ENCODE measurements at regions not wholly inside any gene's neighbourhood (a gene's known extent, or its start where the extent isn't known, plus 50 kb on each side); places are given as distances from the start of the nearest gene placed in this dataset.

DNA sequence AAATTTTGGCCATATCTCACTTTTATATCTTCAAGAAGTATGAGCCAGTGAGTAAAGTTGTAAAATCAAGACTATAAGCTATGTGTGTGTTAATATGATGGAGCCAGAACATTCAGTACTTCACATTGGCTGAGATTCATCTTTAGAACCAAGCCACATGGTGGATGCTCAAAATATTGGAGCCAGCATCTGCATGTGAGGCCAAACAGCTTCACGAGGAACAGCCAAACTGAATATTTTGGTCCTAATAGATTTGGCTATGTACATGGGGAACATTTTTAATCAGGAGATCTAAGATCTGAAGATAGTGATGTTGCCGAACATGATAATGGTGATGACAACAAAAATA is 1089.8 kb downstream of the TUSC7 start:
- H3K4me3 ChIP-seq (ENCODE audit: low read depth, low read length) = no peak overlapping the region
- TF ChIP-seq POLR2A (IDR thresholded peaks at IDR 0.05; ENCODE audit: extremely low read depth, insufficient read length) (no peak), MAX (IDR thresholded peaks at IDR 0.05; ENCODE audit: low read depth, low read length) (no peak), MYC (IDR thresholded peaks at IDR 0.05; ENCODE audit: low read depth, low read length) (no peak)
- TF ChIP-seq, protein P1, sequence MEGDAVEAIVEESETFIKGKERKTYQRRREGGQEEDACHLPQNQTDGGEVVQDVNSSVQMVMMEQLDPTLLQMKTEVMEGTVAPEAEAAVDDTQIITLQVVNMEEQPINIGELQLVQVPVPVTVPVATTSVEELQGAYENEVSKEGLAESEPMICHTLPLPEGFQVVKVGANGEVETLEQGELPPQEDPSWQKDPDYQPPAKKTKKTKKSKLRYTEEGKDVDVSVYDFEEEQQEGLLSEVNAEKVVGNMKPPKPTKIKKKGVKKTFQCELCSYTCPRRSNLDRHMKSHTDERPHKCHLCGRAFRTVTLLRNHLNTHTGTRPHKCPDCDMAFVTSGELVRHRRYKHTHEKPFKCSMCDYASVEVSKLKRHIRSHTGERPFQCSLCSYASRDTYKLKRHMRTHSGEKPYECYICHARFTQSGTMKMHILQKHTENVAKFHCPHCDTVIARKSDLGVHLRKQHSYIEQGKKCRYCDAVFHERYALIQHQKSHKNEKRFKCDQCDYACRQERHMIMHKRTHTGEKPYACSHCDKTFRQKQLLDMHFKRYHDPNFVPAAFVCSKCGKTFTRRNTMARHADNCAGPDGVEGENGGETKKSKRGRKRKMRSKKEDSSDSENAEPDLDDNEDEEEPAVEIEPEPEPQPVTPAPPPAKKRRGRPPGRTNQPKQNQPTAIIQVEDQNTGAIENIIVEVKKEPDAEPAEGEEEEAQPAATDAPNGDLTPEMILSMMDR (IDR thresholded peaks at IDR 0.05; ENCODE audit: low read depth, low read length) = no peak
- DNase-seq (ENCODE audit: low read depth) = no peak

DNA sequence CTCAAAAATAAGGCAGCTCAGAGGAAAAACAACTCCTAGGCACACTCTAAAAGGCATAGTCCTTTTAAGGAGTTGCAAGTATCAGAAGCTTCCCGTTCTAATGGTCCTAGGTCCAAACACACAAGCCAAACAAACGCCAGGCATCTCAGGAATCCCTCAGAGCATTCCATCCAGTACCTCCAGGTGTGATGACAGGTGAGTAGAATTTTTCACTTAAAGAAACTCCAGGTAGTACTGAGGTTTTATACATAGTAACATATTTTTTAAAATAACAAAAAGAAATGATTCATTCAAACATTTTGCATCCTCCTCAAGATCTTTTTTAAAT is 1092.3 kb downstream of the TUSC7 start:
- TF ChIP-seq POLR2A (IDR thresholded peaks at IDR 0.05; ENCODE audit: extremely low read depth, insufficient read length) (no peak), MYC (IDR thresholded peaks at IDR 0.05; ENCODE audit: low read depth, low read length) (no peak), MAX (IDR thresholded peaks at IDR 0.05; ENCODE audit: low read depth, low read length) (no peak)
- TF ChIP-seq, protein P1 (IDR thresholded peaks at IDR 0.05; ENCODE audit: low read depth, low read length) = no peak
- no peak for DNase-seq (ENCODE audit: low read depth)

GRCh38 chr3:117809186-117810081 is 1099.9 kb downstream of the TUSC7 start:
- DNase-seq (ENCODE audit: low read depth) = no peak
- TF ChIP-seq, protein P1 (IDR thresholded peaks at IDR 0.05; ENCODE audit: low read depth, low read length) = no peak
- TF ChIP-seq MYC (IDR thresholded peaks at IDR 0.05; ENCODE audit: low read depth, low read length) (no peak), MAX (IDR thresholded peaks at IDR 0.05; ENCODE audit: low read depth, low read length) (no peak), POLR2A (IDR thresholded peaks at IDR 0.05; ENCODE audit: extremely low read depth, insufficient read length) (no peak)
- H3K4me3 ChIP-seq (ENCODE audit: low read depth, low read length) = no peak overlapping the region

More for the DNA sequence above, 1092.3 kb downstream of the TUSC7 start:
- no peak overlapping the region for H3K4me3 ChIP-seq (ENCODE audit: low read depth, low read length)

- H3K4me3 ChIP-seq (ENCODE audit: low read depth, low read length) = no peak overlapping the region
- no peak for DNase-seq (ENCODE audit: low read depth)
- TF ChIP-seq, protein P1 (IDR thresholded peaks at IDR 0.05; ENCODE audit: low read depth, low read length) = no peak
- no peak for TF ChIP-seq MAX (IDR thresholded peaks at IDR 0.05; ENCODE audit: low read depth, low read length)
- TF ChIP-seq POLR2A (IDR thresholded peaks at IDR 0.05; ENCODE audit: extremely low read depth, insufficient read length) = no peak
- TF ChIP-seq MYC (IDR thresholded peaks at IDR 0.05; ENCODE audit: low read depth, low read length) = no peak
These were observed 1102.2 kb downstream of the TUSC7 start for GRCh38 chr3:117811786-117812185.

DNA sequence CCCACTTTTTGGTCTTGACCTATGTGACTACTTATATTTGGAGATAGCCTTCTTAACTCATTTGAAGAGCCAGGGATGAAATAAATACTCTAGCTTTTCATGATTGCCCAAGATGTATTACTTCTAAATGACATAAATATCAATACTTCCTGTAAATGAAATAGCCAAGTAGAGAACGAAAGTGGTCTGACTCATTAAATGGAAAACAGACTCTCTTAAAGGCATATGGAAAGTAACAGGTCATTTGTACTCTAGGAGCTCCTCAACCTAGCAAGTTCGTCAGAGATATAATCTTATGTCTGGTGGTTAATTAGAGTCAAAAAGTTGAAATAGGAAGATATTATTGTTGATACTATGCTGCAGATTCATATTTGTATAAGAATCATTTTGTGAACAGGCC is 1105.4 kb downstream of the TUSC7 start:
- H3K4me3 ChIP-seq (ENCODE audit: low read depth, low read length) = no peak overlapping the region
- DNase-seq (ENCODE audit: low read depth) = no peak
- TF ChIP-seq, protein P1 (IDR thresholded peaks at IDR 0.05; ENCODE audit: low read depth, low read length) = no peak
- TF ChIP-seq MYC (IDR thresholded peaks at IDR 0.05; ENCODE audit: low read depth, low read length) = no peak
- no peak for TF ChIP-seq POLR2A (IDR thresholded peaks at IDR 0.05; ENCODE audit: extremely low read depth, insufficient read length)
- TF ChIP-seq MAX (IDR thresholded peaks at IDR 0.05; ENCODE audit: low read depth, low read length) = no peak
